ENCODE measurements at regions not wholly inside any gene's neighbourhood (a gene's known extent, or its start where the extent isn't known, plus 50 kb on each side); places are given as distances from the start of the nearest gene placed in this dataset.

- TF ChIP-seq, protein P1, sequence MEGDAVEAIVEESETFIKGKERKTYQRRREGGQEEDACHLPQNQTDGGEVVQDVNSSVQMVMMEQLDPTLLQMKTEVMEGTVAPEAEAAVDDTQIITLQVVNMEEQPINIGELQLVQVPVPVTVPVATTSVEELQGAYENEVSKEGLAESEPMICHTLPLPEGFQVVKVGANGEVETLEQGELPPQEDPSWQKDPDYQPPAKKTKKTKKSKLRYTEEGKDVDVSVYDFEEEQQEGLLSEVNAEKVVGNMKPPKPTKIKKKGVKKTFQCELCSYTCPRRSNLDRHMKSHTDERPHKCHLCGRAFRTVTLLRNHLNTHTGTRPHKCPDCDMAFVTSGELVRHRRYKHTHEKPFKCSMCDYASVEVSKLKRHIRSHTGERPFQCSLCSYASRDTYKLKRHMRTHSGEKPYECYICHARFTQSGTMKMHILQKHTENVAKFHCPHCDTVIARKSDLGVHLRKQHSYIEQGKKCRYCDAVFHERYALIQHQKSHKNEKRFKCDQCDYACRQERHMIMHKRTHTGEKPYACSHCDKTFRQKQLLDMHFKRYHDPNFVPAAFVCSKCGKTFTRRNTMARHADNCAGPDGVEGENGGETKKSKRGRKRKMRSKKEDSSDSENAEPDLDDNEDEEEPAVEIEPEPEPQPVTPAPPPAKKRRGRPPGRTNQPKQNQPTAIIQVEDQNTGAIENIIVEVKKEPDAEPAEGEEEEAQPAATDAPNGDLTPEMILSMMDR (IDR thresholded peaks at IDR 0.05) = no peak
- no peak for TF ChIP-seq POLR2A (IDR thresholded peaks at IDR 0.05)
Measured at GRCh38 chr21:38968887-38969543, 163.3 kb downstream of the ETS2 start.
